Colonic mucosa (tissue), 4 donors: ENCODE measurements at regions not wholly inside any gene's neighbourhood (a gene's known extent, or its start where the extent isn't known, plus 50 kb on each side); places are given as distances from the start of the nearest gene placed in this dataset.

Source experiments
- DNase-seq: peaks from one replicate; pipeline ENCODE4 v3.0.0-alpha.2; 2020
- H3K27ac ChIP-seq: fragments of 200-600 bp; one replicate; pipeline ENCODE4 v1.8.0; 2021
- H3K27me3 ChIP-seq: fragments of 200-600 bp; one replicate; pipeline ENCODE4 v1.8.0; 2021
- H3K36me3 ChIP-seq: fragments of 200-600 bp; one replicate; pipeline ENCODE4 v1.8.0; 2021
- H3K4me1 ChIP-seq: fragments of 200-600 bp; one replicate; pipeline ENCODE4 v1.8.0; 2021; ENCODE audit warnings: mild to moderate bottlenecking
- H3K4me3 ChIP-seq: fragments of 200-600 bp; one replicate; pipeline ENCODE4 v1.8.0; 2021
- H3K9ac ChIP-seq, 2 donors: one replicate each; pipeline ENCODE4 v1.7.0; 2013; ENCODE audit warnings: control low read depth in 2 of 2, low read depth in 2 of 2, low read length in 2 of 2
- H3K9me3 ChIP-seq: fragments of 200-600 bp; one replicate; pipeline ENCODE4 v1.8.0; 2021
- intact Hi-C: fragments of 100-400 bp; cut with DNase I; formaldehyde crosslinking; loops from one replicate; pipeline ENCODE4 v1.14.1; 2022
- TF ChIP-seq, protein P1 (sequence below): fragments of 200-600 bp; IDR thresholded peaks from one replicate; pipeline ENCODE4 v1.8.0; 2022; ENCODE audit warnings: antibody characterized with exemption, mild to moderate bottlenecking
- donor health status: healthy.
- donor health status: DM: no; HTN: no; CAD: no.
- donor health status: DM: no; HTN: no; CAD: no.

DNA sequence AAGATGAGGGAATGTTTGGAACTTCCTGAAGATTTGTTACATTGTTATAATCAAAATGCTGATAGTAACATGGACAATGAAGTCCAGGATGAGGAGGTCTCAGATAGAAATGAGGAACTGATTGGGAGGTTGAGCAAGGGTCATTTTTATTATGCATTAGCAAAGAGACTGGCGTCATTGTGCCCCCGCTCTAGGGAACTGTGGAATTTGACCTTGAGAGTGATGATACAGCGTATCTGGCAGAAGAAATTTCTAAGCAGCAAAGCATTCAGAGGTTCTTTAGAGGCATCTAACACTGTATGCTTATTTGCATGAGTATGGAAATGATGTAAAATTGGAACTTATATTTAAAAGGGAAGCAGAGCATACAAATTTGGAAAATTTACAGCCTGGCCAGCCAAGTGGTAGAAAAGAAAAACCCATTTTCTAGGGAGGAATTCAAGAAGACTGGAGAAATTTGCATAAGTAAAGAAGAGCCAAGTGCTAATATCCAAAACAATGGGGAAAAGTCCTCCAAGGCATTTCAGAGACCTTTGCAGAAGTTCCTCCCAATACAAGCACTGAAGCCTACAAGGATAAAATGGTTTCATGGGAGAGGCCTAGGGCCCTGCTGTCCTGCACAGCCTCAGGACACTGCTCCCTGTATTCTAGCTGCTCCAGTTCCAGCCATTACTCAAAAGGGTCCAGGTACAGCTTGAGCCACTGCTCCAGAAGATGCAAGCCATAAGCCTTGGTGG lies 483.0 kb upstream of the NDST4 start:
- no peaks in the 10 kb centered on the region for H3K27me3 ChIP-seq
- intact Hi-C loops, result no loop called here
- TF ChIP-seq, protein P1, sequence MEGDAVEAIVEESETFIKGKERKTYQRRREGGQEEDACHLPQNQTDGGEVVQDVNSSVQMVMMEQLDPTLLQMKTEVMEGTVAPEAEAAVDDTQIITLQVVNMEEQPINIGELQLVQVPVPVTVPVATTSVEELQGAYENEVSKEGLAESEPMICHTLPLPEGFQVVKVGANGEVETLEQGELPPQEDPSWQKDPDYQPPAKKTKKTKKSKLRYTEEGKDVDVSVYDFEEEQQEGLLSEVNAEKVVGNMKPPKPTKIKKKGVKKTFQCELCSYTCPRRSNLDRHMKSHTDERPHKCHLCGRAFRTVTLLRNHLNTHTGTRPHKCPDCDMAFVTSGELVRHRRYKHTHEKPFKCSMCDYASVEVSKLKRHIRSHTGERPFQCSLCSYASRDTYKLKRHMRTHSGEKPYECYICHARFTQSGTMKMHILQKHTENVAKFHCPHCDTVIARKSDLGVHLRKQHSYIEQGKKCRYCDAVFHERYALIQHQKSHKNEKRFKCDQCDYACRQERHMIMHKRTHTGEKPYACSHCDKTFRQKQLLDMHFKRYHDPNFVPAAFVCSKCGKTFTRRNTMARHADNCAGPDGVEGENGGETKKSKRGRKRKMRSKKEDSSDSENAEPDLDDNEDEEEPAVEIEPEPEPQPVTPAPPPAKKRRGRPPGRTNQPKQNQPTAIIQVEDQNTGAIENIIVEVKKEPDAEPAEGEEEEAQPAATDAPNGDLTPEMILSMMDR, result no peak

DNA sequence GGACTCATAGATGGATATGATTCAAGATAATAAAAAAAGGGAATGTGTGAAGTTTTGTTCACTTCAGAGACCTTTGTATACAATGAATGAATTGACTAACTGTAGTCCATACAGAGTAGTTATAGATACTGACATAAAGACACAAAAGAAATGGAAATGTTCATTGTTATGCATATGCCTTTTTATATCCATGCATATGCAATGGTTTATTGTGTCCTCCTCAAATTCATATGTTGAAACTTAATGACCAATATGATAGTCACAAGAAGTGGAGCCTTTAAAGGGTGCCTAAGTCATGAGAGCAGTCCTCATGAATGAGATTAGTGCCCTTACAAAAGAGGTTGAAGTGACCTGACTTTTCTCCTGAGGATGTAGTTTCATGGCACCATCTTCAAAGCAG lies 467.5 kb upstream of the NDST4 start:
- Histone ChIP-seq H3K27ac (no peak overlapping the region), H3K4me1 (no peaks in the 10 kb centered on the region), H3K4me3 (no peak overlapping the region), H3K9me3 (no peaks in the 10 kb centered on the region), H3K36me3 (no peaks in the 10 kb centered on the region), H3K9ac (no peak overlapping the region), H3K27me3 (no peaks in the 10 kb centered on the region)
- no peak for DNase-seq
- intact Hi-C loops, result no loop called here
- TF ChIP-seq, protein P1, result no peak

More for the DNA sequence above, 483.0 kb upstream of the NDST4 start:
- Histone ChIP-seq H3K9ac (no peak overlapping the region), H3K9me3 (no peaks in the 10 kb centered on the region), H3K27ac (no peak overlapping the region), H3K36me3 (no peaks in the 10 kb centered on the region), H3K4me3 (no peak overlapping the region), H3K4me1 (no peaks in the 10 kb centered on the region)
- no peak for DNase-seq

DNA sequence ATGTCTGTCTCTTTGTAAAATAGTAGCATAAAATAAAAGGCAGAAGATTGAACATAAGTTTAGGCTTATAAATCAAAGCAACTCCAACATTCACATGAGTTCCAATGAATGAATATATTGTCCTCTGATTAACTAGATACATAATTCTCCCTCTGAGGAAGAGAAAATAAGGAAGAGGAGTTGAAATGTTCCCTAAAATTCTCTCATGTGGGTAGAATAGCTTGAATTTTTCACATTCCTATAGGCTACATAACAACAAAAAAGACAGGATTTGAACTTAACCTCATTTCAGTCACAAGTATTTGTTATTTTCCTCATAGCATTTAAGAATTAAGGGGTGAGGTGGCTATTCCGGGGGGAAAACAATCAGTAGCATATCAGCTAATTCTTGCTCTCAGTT lies 462.4 kb upstream of the NDST4 start:
- no peaks in the 10 kb centered on the region for H3K9me3 ChIP-seq
- TF ChIP-seq, protein P1, result no peak
- DNase-seq, result no peak
- H3K36me3 ChIP-seq, result no peaks in the 10 kb centered on the region
- H3K27ac ChIP-seq, result no peak overlapping the region
- intact Hi-C loops, result no loop called here
- H3K9ac ChIP-seq, result no peak overlapping the region
- H3K4me1 ChIP-seq, result no peaks in the 10 kb centered on the region
- no peak overlapping the region for H3K4me3 ChIP-seq
- H3K27me3 ChIP-seq, result no peaks in the 10 kb centered on the region

DNA sequence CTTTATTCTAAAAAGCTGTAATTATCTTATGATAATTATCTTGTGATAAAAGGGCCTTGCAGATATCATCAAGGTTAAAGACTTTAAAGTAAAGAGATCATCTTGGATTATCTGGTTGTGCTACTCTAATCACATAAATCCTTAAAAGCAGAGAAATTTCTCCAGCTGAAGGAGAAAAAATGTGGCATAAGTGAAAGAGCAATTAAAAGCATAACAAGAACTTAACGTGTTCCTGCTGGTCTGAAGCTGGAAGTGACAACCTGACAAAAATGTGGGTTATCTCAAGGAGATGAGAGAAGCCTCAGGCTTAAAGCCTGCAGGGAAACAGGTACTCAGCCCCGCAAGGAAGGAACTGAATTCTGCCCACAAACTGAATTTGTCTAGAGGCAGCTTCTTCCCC lies 449.1 kb upstream of the NDST4 start:
- Histone ChIP-seq H3K4me1 (no peaks in the 10 kb centered on the region), H3K36me3 (no peaks in the 10 kb centered on the region), H3K27me3 (no peaks in the 10 kb centered on the region), H3K4me3 (no peak overlapping the region), H3K27ac (no peak overlapping the region), H3K9me3 (no peaks in the 10 kb centered on the region), H3K9ac (no peak overlapping the region)
- no peak for DNase-seq
- TF ChIP-seq, protein P1, result no peak
- intact Hi-C loops, result no loop called here

DNA sequence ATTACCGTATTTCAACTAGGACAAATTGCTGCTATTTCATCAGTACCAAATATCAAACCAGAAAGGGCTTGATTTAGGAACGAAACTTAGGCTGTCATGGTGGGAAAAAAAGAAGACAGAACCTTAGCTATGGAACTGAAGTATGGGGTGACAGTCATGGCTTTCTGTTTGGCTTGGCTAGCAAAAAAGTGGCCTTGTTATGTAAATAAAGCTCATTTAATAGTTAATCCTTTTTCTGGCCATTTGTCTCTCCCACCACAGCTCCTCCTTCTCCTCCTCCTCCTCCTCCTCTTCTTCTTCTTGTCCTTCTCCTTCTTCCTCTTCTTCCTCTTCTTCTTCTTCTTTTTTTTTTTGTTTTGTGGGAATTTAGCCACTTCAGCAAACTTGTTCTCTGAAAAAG lies 434.7 kb upstream of the NDST4 start:
- TF ChIP-seq, protein P1, result no peak
- Histone ChIP-seq H3K27me3 (no peaks in the 10 kb centered on the region), H3K4me1 (no peaks in the 10 kb centered on the region), H3K36me3 (no peaks in the 10 kb centered on the region), H3K4me3 (no peak overlapping the region), H3K9ac (no peak overlapping the region), H3K27ac (no peak overlapping the region), H3K9me3 (no peaks in the 10 kb centered on the region)
- DNase-seq, result no peak
- intact Hi-C loops, result no loop called here
